Tibial artery (tissue), 4 donors: ENCODE measurements at regions not wholly inside any gene's neighbourhood (a gene's known extent, or its start where the extent isn't known, plus 50 kb on each side); places are given as distances from the start of the nearest gene placed in this dataset.
"Not testable (repeated sequence)": the region's sequence is repeated elsewhere in the genome, so short reads cannot be mapped to it uniquely, and the experiment has no call there.

Source experiments
- DNase-seq, 2 donors: peaks; one replicate each; pipeline ENCODE4 v3.0.0-alpha.2; 2019
- H3K27ac ChIP-seq, 2 donors: fragments of 200-600 bp; sonication (generic) in 1 of 2; 1 replicate in 1 of 2; 2 replicates in 1 of 2; pipeline ENCODE4 v1.5.1; 2018 to 2019; ENCODE audit warnings: mild to moderate bottlenecking in 1 of 2
- H3K27me3 ChIP-seq, 2 donors: fragments of 200-600 bp; sonication (generic) in 1 of 2; one replicate each; pipeline versions ENCODE4 v1.5.1 to v1.6.0; 2016 to 2019
- H3K36me3 ChIP-seq, 3 donors: fragments of 200-600 bp; sonication (generic) in 2 of 3; one replicate each; pipeline ENCODE4 v1.5.1; 2016 to 2019; ENCODE audit warnings: mild to moderate bottlenecking in 2 of 3
- H3K4me1 ChIP-seq, 4 donors: fragments of 200-600 bp; sonication (generic) in 2 of 4; 1 replicate in 3 of 4; 2 replicates in 1 of 4; pipeline ENCODE4 v1.5.1; 2016 to 2019
- H3K4me3 ChIP-seq, 2 donors: fragments of 200-600 bp; sonication (generic) in 1 of 2; 1 replicate in 1 of 2; 2 replicates in 1 of 2; pipeline ENCODE4 v1.5.1; 2018 to 2019; ENCODE audit warnings: mild to moderate bottlenecking in 2 of 2
- H3K9me3 ChIP-seq, 3 donors: fragments of 200-600 bp; sonication (generic) in 1 of 3; one replicate each; pipeline ENCODE4 v1.5.1; 2016 to 2019
- intact Hi-C: fragments of 100-400 bp; cut with DNase I; formaldehyde crosslinking; loops from one replicate; pipeline ENCODE4 v1.15.0; 2023; ENCODE audit warnings: low total_unique reads
- TF ChIP-seq, protein P1 (sequence below), 2 experiments: fragments of 200-600 bp in 1 of 2; fragments of 450-650 bp in 1 of 2; IDR thresholded peaks; one replicate each; pipeline ENCODE4 v1.5.1; 2017 to 2019; ENCODE audit warnings: antibody characterized with exemption in 2 of 2, mild to moderate bottlenecking in 1 of 2, moderate library complexity in 1 of 2

DNA sequence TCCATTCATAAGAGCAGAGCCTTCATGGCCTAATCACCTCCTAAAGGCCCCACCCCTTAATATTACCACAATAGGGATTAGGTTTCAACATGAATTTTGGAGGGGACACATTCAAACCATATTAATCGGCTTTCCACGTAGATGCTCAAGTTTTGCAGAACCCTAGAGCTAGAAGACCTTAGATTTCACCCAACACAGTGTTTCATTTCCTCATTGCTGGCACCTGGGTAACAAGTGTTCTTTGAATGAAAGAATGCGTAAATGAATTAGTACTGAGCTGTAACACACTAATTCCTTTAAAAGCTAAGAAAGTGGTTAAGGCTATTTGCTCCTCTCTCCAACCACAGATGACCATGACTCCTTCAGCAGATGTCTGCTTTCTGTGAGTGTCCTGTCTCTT, 252.5 kb downstream of the SMAD2 start:
- no peak for DNase-seq
- intact Hi-C loops: no loop called here
- no peaks in the 10 kb centered on the region for H3K4me1 ChIP-seq

DNA sequence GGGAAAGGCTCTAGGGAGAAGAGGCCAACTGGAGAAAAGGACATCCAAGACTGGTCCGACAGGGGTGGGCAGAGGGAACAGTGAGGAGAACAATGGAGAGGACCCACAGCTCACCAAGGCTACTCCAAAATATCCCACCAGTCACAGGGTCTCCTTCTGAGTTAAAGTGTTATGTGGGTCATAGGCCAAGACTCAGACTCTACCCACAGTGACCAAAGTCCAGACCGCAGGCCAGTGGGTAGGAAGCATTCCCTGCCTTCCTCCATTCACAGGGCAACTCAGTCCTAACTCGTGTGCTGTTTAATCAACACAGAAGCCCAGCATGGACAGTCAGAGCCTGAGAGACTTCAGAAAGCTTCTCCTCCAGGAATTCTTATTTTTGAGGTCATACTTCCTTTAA, 260.6 kb downstream of the SMAD2 start:
- DNase-seq: no peak

More for the DNA sequence above, 252.5 kb downstream of the SMAD2 start:
- no peaks in the 10 kb centered on the region for H3K36me3 ChIP-seq
- no peak overlapping the region for H3K27ac ChIP-seq
- TF ChIP-seq, protein P1, sequence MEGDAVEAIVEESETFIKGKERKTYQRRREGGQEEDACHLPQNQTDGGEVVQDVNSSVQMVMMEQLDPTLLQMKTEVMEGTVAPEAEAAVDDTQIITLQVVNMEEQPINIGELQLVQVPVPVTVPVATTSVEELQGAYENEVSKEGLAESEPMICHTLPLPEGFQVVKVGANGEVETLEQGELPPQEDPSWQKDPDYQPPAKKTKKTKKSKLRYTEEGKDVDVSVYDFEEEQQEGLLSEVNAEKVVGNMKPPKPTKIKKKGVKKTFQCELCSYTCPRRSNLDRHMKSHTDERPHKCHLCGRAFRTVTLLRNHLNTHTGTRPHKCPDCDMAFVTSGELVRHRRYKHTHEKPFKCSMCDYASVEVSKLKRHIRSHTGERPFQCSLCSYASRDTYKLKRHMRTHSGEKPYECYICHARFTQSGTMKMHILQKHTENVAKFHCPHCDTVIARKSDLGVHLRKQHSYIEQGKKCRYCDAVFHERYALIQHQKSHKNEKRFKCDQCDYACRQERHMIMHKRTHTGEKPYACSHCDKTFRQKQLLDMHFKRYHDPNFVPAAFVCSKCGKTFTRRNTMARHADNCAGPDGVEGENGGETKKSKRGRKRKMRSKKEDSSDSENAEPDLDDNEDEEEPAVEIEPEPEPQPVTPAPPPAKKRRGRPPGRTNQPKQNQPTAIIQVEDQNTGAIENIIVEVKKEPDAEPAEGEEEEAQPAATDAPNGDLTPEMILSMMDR (IDR thresholded peaks at IDR 0.05): no peak
- no peaks in the 10 kb centered on the region for H3K27me3 ChIP-seq
- no peak overlapping the region for H3K4me3 ChIP-seq
- no peaks in the 10 kb centered on the region for H3K9me3 ChIP-seq

DNA sequence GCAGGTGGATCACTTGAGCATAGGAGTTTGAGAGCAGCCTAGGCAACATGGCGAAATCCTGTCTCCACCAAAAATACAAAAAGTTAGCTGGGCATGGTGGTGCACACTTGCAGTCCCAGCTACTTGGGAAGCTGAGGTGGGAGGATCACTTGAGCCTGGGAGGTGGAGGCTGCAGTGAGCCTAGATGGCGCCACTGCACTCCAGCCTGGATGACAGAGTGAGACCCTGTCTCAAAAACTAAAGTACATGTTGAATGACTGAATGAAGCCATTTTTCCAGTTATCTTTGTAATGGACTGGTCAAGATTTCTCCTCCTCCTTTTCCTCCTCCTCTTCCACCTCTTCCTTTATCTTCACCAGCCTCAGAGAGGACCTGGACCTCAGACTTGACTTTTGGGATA, 272.0 kb downstream of the SMAD2 start:
- intact Hi-C loops: no loop called here
- Histone ChIP-seq H3K4me3 (no peak overlapping the region), H3K4me1 (no peaks in the 10 kb centered on the region), H3K36me3 (no peaks in the 10 kb centered on the region), H3K27me3 (no peaks in the 10 kb centered on the region), H3K9me3 (no peaks in the 10 kb centered on the region), H3K27ac (no peak overlapping the region)
- TF ChIP-seq, protein P1 (IDR thresholded peaks at IDR 0.05): no peak
- no peak for DNase-seq

More for the DNA sequence above, 260.6 kb downstream of the SMAD2 start:
- Histone ChIP-seq H3K9me3 (no peaks in the 10 kb centered on the region), H3K4me3 (no peak overlapping the region), H3K27me3 (no peaks in the 10 kb centered on the region), H3K36me3 (no peaks in the 10 kb centered on the region), H3K4me1 (no peaks in the 10 kb centered on the region), H3K27ac (no peak overlapping the region)
- intact Hi-C loops: no loop called here
- TF ChIP-seq, protein P1 (IDR thresholded peaks at IDR 0.05): no peak

DNA sequence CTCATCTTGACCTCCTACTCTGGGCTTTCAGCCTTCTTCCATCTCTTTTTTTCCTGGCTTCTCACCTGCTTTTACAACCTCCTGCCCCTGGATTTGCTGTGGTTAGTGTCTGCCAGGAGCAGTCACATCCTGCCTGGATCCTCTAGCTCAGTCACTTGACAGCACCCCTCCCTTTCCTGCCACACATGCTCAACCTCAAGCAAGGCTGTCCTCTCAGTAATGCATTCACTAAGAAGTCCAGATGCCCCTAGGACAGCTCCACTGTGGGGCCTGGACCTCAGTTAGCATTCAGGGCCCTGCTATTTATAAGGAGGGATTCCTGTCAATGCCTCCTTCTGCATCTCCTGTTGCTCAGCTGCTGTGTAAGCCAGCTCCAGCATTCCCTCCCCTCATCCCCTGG, 275.5 kb downstream of the SMAD2 start:
- Histone ChIP-seq H3K9me3 (no peaks in the 10 kb centered on the region), H3K4me3 (no peak overlapping the region), H3K27me3 (no peaks in the 10 kb centered on the region), H3K4me1 (no peaks in the 10 kb centered on the region), H3K27ac (no peak overlapping the region), H3K36me3 (no peaks in the 10 kb centered on the region)
- no peak for DNase-seq
- intact Hi-C loops: no loop called here
- TF ChIP-seq, protein P1 (IDR thresholded peaks at IDR 0.05): no peak

DNA sequence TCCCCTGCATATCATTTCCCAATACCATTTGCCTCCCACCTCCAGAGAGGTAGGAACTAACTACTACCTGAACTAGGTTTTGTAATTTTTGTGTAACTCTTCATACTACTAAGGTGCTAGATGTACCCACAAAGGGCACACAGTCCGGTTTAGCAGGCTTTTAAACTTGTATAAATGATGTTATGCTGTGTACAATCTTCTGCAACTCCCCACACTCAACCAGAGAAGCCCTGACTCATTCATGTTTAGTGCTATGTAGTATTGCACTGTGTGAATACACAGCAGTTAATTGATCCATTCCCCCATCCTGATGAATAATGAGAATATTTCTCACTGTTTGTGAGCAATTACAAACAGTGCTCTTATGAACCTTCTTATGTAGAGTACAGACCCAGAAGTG, 285.6 kb downstream of the SMAD2 start:
- intact Hi-C loops: no loop called here
- TF ChIP-seq, protein P1 (IDR thresholded peaks at IDR 0.05): no peak

DNA sequence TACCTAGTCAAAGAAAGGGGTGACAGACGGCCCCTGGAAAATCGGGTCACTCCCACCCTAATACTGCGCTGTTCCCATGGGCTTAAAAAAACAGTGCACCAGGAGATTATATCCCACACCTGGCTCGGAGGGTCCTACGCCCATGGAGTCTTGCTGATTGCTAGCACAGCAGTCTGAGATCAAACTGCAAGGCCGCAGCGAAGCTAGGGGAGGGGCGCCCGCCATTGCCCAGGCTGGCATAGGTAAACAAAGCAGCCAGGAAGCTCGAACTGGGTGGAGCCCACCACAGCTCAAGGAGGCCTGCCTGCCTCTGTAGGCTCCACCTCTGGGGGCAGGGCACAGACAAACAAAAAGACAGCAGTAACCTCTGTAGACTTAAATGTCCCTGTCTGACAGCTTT, 292.9 kb downstream of the SMAD2 start:
- H3K36me3 ChIP-seq, intact Hi-C loops, H3K9me3 ChIP-seq, H3K4me1 ChIP-seq, H3K27ac ChIP-seq, H3K4me3 ChIP-seq, DNase-seq, H3K27me3 ChIP-seq: not testable (repeated sequence)

More for the DNA sequence above, 285.6 kb downstream of the SMAD2 start:
- Histone ChIP-seq H3K4me1 (no peaks in the 10 kb centered on the region), H3K27ac (no peak overlapping the region), H3K4me3 (no peak overlapping the region), H3K9me3 (no peaks in the 10 kb centered on the region), H3K27me3 (no peaks in the 10 kb centered on the region), H3K36me3 (no peaks in the 10 kb centered on the region)
- no peak for DNase-seq
